Kasumi-1 (cell line): ENCODE measurements at regions not wholly inside any gene's neighbourhood (a gene's known extent, or its start where the extent isn't known, plus 50 kb on each side); places are given as distances from the start of the nearest gene placed in this dataset.

ENCODE experiments used
- DNase-seq, 2 experiments: peaks; one replicate each; lab custom pipeline; 2025; lab: John Stamatoyannopoulos, UW

DNA sequence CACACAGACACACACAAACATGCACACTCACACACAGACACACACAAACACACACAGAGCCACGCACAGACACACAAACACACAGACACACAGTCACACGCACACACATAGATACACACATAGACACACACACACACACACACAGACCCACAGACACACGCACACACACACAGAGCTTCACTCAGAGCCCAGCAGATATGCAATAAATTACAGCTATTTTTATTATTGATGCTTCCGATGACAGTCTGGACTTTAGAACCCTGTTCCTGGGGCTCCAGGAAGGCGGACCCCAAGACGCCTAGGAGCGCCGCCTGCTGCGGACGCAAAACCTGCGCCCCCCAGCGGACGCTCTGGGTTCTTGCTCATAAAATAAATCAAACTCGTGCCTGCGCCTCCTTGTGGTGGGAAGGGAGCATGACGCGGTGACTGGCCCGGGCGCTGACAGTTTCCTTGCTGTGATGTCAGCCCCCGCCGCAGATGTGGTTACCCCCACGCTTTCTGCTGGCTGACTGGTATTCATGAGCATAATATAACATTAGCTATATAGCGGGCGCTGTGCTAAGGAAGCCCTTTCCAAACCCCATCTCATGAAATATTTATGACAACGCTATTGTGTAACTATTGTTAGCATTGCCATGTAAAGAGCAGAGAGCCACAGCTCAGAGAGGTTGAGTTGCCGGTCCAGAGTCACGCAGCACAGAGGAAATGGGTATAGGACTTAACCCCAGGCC is 64.4 kb upstream of the TM9SF2 start:
- DNase-seq, result peak; percentile 94 to 95

DNA sequence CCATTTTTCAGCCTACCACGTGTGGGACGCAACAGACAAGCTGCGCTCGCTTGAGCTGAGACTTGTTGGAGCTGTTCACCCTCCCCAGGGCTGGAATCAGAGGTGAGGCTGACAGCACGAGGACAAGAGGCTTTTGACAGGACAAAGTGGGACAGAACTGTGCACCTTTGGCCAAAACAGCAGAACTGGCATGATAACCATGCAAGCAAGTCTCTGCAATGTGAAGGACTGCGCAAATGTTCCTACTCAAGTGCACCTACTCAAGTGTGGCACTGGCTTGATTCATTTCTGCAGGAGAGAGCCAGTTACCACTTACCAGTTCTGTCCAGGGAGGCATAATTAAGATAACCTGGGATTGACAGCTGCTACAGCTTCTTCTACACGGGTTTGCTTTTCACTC is 62.2 kb upstream of the TM9SF2 start:
- no peak for DNase-seq

GRCh38 chr13:99439850-99440604 is 61.2 kb upstream of the TM9SF2 start:
- no peak for DNase-seq

DNA sequence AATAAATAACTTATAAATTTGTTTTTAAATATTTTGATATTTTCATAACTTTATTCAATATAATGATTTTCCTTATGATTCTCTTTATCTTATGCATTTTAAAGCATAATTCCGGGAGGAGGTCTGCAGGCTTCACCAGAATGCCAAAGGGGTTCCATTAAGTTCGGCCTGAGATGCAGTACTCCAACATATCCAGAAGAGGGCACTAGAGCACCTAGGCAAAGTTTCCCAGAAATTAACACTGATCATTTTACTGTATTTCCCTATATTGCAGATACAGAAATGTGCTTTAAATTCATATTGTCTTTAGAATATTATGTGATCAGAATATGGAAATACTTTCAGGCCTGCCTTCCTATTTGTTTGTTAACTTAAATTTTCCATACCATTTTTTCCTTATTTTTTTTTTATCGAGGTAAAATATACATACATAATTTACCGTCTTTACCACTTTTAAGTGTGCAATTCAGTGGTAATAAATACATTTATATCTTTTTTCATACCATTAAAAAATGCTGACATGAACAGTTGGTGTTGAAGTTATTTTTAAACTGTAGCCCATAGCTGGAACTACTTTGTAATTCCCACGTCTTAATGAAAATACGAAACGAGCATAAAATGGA is 58.9 kb upstream of the TM9SF2 start:
- DNase-seq, result peak; percentile 85 to 91

- no peak for DNase-seq
Observed at GRCh38 chr13:99446242-99446641, 55.0 kb upstream of the TM9SF2 start.

- no peak for DNase-seq
Observed at GRCh38 chr13:99448546-99448945, 52.7 kb upstream of the TM9SF2 start.

DNA sequence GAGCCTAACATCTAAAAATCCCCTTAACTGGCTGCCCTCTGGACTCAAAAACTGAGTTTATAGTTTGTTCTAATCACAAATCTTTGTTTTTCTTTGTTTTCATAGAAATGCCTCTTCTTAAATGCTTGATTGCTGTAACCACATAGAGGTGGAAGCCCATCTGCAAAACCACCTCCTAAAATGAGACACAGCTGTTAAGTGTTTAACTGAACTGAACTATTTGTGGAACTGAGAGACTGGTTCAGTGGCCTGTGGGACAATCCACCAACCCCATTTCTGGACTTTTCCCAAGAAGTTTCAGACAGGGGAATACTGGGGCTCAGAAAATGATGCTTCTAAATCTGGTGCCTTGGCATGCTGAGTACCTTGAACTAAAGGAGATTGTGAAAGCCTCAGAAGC is 50.9 kb upstream of the TM9SF2 start:
- no peak for DNase-seq
